ENCODE measurements at regions not wholly inside any gene's neighbourhood (a gene's known extent, or its start where the extent isn't known, plus 50 kb on each side); places are given as distances from the start of the nearest gene placed in this dataset.
"Not testable (repeated sequence)": the region's sequence is repeated elsewhere in the genome, so short reads cannot be mapped to it uniquely, and the experiment has no call there.

GRCh38 chr2:101645886-101646285 lies 51.6 kb upstream of the MAP4K4 start:
- H3K27ac ChIP-seq (ENCODE audit: low read depth, low read length, poor library complexity, severe bottlenecking); intact Hi-C loops (cut with micrococcal nuclease; ENCODE audit: unreplicated experiment); H3K4me1 ChIP-seq (ENCODE audit: insufficient read depth, low read length, poor library complexity, severe bottlenecking); H3K9me3 ChIP-seq (ENCODE audit: low read depth, low read length, poor library complexity, severe bottlenecking); H3K36me3 ChIP-seq (ENCODE audit: insufficient read depth, low read length, poor library complexity, severe bottlenecking); H3K27me3 ChIP-seq (replicated peaks; ENCODE audit: insufficient read depth, low read depth, low read length, poor library complexity); BruUV-seq (replicated peaks); H3K4me3 ChIP-seq (ENCODE audit: low read depth, low read length, poor library complexity, severe bottlenecking); DNase-seq (ENCODE audit: low spot score); CTCF ChIA-PET: not testable (repeated sequence)
- POLR2A ChIA-PET (ENCODE audit: low non-redundant PET), result interaction anchor here (0.6 kb wide), 1 partner anchor 136 kb away, joined by 4 read pairs; no protein-coding TSS in a partner anchor

GRCh38 chr2:101644842-101645383 lies 52.6 kb upstream of the MAP4K4 start:
- CTCF ChIA-PET, result no interaction called here
- no TSS peak for BruUV-seq (replicated peaks)
- no peaks in the 10 kb centered on the region for H3K27me3 ChIP-seq (replicated peaks; ENCODE audit: insufficient read depth, low read depth, low read length, poor library complexity)

GRCh38 chr2:101643004-101643524 lies 54.4 kb upstream of the MAP4K4 start:
- no peaks in the 10 kb centered on the region for H3K4me1 ChIP-seq (ENCODE audit: insufficient read depth, low read length, poor library complexity, severe bottlenecking)
- ChIA-PET CTCF (interaction anchor here (0.7 kb wide), 1 partner anchor 1963 kb away, joined by 6 read pairs; no protein-coding TSS in a partner anchor), POLR2A (ENCODE audit: low non-redundant PET) (interaction anchor here (0.7 kb wide), 1 partner anchor 9 kb away, joined by 3 read pairs; no protein-coding TSS in a partner anchor)
- BruUV-seq (replicated peaks), result no TSS peak
- no peaks in the 10 kb centered on the region for H3K9me3 ChIP-seq (ENCODE audit: low read depth, low read length, poor library complexity, severe bottlenecking)
- intact Hi-C loops (cut with micrococcal nuclease; ENCODE audit: unreplicated experiment), result no loop called here
- H3K36me3 ChIP-seq (ENCODE audit: insufficient read depth, low read length, poor library complexity, severe bottlenecking), result no peaks in the 10 kb centered on the region
- no peak for TF ChIP-seq EZH2 (IDR thresholded peaks at IDR 0.05; ENCODE audit: borderline replicate concordance, low read depth, low read length, poor library complexity, severe bottlenecking)
- TF ChIP-seq CTCF (conservative IDR thresholded peaks at IDR 0.05; ENCODE audit: low read depth, low read length), result no peak
- H3K27ac ChIP-seq (ENCODE audit: low read depth, low read length, poor library complexity, severe bottlenecking), result no peak overlapping the region
- no peak overlapping the region for H3K4me3 ChIP-seq (ENCODE audit: low read depth, low read length, poor library complexity, severe bottlenecking)
- DNase-seq (ENCODE audit: low spot score), result no peak
- no peaks in the 10 kb centered on the region for H3K27me3 ChIP-seq (replicated peaks; ENCODE audit: insufficient read depth, low read depth, low read length, poor library complexity)

More at GRCh38 chr2:101644842-101645383, 52.6 kb upstream of the MAP4K4 start:
- POLR2A ChIA-PET (ENCODE audit: low non-redundant PET), result no interaction called here
- intact Hi-C loops (cut with micrococcal nuclease; ENCODE audit: unreplicated experiment), result no loop called here
- TF ChIP-seq EZH2 (IDR thresholded peaks at IDR 0.05; ENCODE audit: borderline replicate concordance, low read depth, low read length, poor library complexity, severe bottlenecking), result no peak
- no peak for TF ChIP-seq CTCF (conservative IDR thresholded peaks at IDR 0.05; ENCODE audit: low read depth, low read length)
- DNase-seq (ENCODE audit: low spot score), result no peak
- Histone ChIP-seq H3K9me3 (ENCODE audit: low read depth, low read length, poor library complexity, severe bottlenecking) (no peaks in the 10 kb centered on the region), H3K27ac (ENCODE audit: low read depth, low read length, poor library complexity, severe bottlenecking) (no peak overlapping the region), H3K4me3 (ENCODE audit: low read depth, low read length, poor library complexity, severe bottlenecking) (no peak overlapping the region), H3K36me3 (ENCODE audit: insufficient read depth, low read length, poor library complexity, severe bottlenecking) (no peaks in the 10 kb centered on the region), H3K4me1 (ENCODE audit: insufficient read depth, low read length, poor library complexity, severe bottlenecking) (no peaks in the 10 kb centered on the region)
